ENCODE measurements at regions not wholly inside any gene's neighbourhood (a gene's known extent, or its start where the extent isn't known, plus 50 kb on each side); places are given as distances from the start of the nearest gene placed in this dataset.

DNA sequence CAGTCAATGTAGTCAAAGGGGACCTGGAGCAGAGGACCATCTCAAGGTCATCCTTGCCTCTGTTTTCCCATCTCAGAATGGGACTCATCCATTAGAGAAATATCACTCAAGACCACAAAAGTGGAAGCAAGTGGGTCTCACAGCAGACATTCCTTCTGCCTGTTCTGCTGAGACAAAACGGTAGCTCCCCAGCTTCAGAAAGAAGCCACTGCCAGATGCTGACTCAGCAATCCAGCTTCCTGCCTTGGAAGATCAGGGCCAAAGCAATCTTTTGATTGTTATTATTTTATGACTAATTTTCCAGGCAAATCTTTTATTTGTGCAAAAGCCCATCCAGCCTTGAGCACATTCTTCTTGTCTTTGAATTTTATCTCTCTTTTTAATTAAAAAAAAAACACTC lies 86.8 kb downstream of the CCT6B start:
- Mint-ChIP-seq H3K36me3 (peaks cover 2% of the 10 kb centered on the region), H3K9me3 (peaks cover 3 to 10% (median 6%) of the 10 kb centered on the region in 3 donors), H3K27me3 (peaks cover 13% of the 10 kb centered on the region), H3K4me1 (no peaks in the 10 kb centered on the region), H3K4me3 (no peak overlapping the region), H3K27ac (no peak overlapping the region)

DNA sequence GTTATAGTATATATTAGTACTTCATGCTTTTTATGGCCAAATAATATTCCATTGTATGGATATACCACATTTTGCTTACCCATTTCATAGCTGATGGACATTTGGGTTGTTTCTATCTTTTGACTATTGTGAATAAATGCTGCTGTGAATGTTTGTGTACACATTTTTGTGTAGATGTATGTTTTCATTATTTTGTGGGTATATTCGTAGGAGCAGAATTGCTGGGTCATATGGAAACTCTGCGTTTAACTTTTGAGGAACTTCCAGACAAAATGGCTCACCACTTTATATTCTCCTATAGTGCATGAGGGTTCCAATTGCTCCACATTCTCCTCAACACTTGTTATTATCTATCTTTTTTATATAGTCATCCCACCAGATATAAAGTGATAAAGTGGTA lies 88.6 kb downstream of the CCT6B start:
- Mint-ChIP-seq H3K27me3 (peaks cover 7% of the 10 kb centered on the region), H3K27ac (no peak overlapping the region), H3K4me1 (no peaks in the 10 kb centered on the region), H3K36me3 (no peaks in the 10 kb centered on the region), H3K9me3 (peaks cover 5 to 25% (median 13%) of the 10 kb centered on the region in 3 donors), H3K4me3 (no peak overlapping the region)

GRCh38 chr17:34869641-34870040 lies 91.6 kb downstream of the CCT6B start:
- no peaks in the 10 kb centered on the region for H3K36me3 Mint-ChIP-seq
- no peak overlapping the region for H3K27ac Mint-ChIP-seq
- no peak overlapping the region for H3K4me3 Mint-ChIP-seq
- peaks cover 3% of the 10 kb centered on the region for H3K27me3 Mint-ChIP-seq
- peaks cover 5 to 25% (median 10%) of the 10 kb centered on the region in 3 donors for H3K9me3 Mint-ChIP-seq
- H3K4me1 Mint-ChIP-seq, result no peaks in the 10 kb centered on the region

DNA sequence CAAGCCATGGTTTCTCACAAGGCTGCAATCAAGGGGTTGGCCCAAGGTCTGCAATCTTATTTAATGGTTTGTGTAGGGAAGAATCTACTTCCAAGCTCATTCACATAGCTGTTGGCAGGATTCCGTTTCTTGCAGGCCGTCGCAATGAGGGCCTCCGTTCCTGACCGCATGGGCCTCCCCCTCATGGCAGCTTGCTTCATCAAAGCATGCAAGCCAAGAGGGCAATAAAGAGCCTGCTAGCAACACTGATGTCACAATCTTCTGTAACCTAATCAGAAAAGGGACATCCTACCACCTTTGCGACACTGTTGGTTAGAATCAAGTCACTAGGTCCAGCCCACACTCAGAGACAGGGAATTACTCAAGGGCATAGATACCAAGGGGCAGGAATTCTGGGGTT lies 95.5 kb downstream of the CCT6B start:
- H3K9me3 Mint-ChIP-seq, result peaks cover 3 to 16% (median 8%) of the 10 kb centered on the region in 3 donors
- no peaks in the 10 kb centered on the region for H3K36me3 Mint-ChIP-seq
- no peak overlapping the region for H3K27ac Mint-ChIP-seq
- peaks cover 2% of the 10 kb centered on the region for H3K27me3 Mint-ChIP-seq
- H3K4me1 Mint-ChIP-seq, result no peaks in the 10 kb centered on the region
- H3K4me3 Mint-ChIP-seq, result no peak overlapping the region

DNA sequence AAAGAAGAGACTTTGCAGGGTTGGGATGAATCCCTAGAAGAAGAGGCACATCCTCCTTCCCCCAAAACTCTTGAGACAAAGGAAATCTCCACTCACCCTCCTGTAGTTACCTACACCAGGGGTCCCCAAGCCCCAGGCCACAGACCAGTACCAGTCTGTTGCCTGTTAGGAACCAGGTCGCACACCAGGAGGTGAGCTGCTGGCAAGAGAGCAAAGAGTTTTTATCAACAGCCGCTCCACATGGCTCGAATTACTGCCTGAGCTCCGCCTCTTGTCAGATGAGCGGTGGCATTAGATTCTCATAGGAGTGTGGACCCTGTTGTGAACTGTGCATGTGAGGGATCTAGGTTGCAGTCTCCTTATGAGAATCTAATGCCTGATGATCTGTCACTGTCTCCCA lies 98.9 kb downstream of the CCT6B start:
- no peak overlapping the region for H3K27ac Mint-ChIP-seq
- H3K36me3 Mint-ChIP-seq, result no peaks in the 10 kb centered on the region

GRCh38 chr17:34861864-34862263 lies 99.4 kb downstream of the CCT6B start:
- H3K4me1 Mint-ChIP-seq, result no peaks in the 10 kb centered on the region
- no peak overlapping the region for H3K27ac Mint-ChIP-seq
- no peaks in the 10 kb centered on the region for H3K36me3 Mint-ChIP-seq
- peaks cover 11% of the 10 kb centered on the region for H3K27me3 Mint-ChIP-seq
- no peaks in the 10 kb centered on the region for H3K9me3 Mint-ChIP-seq
- H3K4me3 Mint-ChIP-seq, result no peak overlapping the region

More for the DNA sequence above, 98.9 kb downstream of the CCT6B start:
- peaks cover 11% of the 10 kb centered on the region for H3K27me3 Mint-ChIP-seq
- H3K4me3 Mint-ChIP-seq, result no peak overlapping the region
- no peaks in the 10 kb centered on the region for H3K4me1 Mint-ChIP-seq
- H3K9me3 Mint-ChIP-seq, result no peaks in the 10 kb centered on the region

DNA sequence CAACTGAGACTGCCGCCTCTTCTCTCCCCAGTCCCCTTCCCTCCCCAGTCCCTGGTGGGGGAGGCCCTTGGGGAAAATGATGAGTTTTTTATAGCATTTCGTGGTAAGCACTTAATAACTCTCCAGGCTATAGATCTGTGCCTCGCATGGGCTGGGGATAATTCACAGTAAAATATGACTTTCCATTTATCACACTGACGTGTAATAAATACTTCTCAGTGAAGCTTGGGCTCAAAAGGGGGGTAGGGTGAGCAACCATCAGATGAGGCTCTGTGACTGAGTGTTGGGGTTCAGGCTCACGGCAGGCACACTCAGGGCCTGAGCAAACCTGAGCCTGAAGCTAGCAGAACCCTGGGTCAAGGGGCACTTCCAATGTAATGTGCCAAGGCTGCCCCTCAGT lies 101.6 kb downstream of the CCT6B start:
- Mint-ChIP-seq H3K9me3 (no peaks in the 10 kb centered on the region), H3K27me3 (peaks cover 16% of the 10 kb centered on the region), H3K36me3 (peaks cover 1% of the 10 kb centered on the region), H3K4me1 (no peaks in the 10 kb centered on the region), H3K4me3 (no peak overlapping the region), H3K27ac (no peak overlapping the region)

- Mint-ChIP-seq H3K4me3 (no peak overlapping the region), H3K36me3 (peaks cover 1% of the 10 kb centered on the region), H3K27ac (no peak overlapping the region), H3K27me3 (peaks cover 21% of the 10 kb centered on the region), H3K4me1 (no peaks in the 10 kb centered on the region), H3K9me3 (no peaks in the 10 kb centered on the region)
Measured at GRCh38 chr17:34858591-34859565, 102.4 kb downstream of the CCT6B start.

DNA sequence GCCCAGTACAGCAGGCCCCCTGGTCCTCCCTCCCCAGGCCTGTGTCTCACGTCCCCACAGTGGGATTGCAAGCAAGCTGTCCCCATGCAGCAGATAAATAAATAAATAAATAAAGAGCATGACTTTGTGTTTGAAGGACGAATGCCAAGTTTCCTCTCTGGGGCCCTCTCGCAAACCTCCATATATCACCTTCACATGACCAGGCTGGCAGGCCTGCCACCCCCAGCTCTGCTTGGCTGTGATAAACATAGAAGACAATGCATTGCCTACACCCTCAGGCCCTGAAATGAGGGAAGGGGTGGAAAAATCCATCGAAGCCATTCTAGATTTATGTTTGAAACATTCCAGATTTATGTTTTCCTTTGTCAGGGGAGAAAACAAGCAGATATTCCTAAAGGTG lies 107.3 kb downstream of the CCT6B start:
- peaks cover 15% of the 10 kb centered on the region for H3K27me3 Mint-ChIP-seq
- no peaks in the 10 kb centered on the region for H3K9me3 Mint-ChIP-seq
- no peak overlapping the region for H3K4me3 Mint-ChIP-seq
- no peak overlapping the region for H3K27ac Mint-ChIP-seq
- no peaks in the 10 kb centered on the region for H3K4me1 Mint-ChIP-seq
- peaks cover 1% of the 10 kb centered on the region for H3K36me3 Mint-ChIP-seq

GRCh38 chr17:34852614-34853013 lies 108.6 kb downstream of the CCT6B start:
- Mint-ChIP-seq H3K9me3 (no peaks in the 10 kb centered on the region), H3K27ac (no peak overlapping the region), H3K4me1 (no peaks in the 10 kb centered on the region), H3K27me3 (peaks cover 15% of the 10 kb centered on the region), H3K4me3 (no peak overlapping the region), H3K36me3 (peaks cover 1% of the 10 kb centered on the region)

DNA sequence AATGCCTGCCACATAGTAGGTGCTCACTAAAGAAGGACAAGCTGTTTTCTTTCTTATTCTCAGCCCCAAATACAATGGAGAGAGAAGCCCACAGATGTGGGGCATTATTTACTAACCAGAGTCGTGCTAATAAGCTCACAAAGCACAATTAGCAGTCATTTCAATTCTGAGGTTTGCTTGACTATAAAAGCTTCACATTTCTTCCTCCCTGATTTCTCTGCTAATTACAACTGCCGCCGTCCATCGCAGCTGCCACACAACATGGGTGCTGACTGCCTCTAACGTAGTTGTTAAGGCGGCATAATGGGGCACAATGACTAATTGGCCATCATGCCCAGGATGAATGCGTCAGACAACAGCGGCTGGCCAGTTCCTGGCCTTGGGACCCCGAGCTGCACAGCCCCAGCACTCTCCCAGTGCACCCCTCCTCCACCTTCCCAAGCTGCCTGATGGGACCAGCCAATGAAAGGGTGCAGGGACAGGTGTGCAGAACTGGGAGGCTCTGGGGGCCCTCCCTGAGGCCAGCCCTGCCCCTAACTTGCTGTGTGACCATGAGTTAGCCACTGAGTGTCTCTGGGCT lies 109.2 kb downstream of the CCT6B start:
- H3K27ac Mint-ChIP-seq, result no peak overlapping the region
- no peak overlapping the region for H3K4me3 Mint-ChIP-seq
- no peaks in the 10 kb centered on the region for H3K9me3 Mint-ChIP-seq
- H3K4me1 Mint-ChIP-seq, result no peaks in the 10 kb centered on the region
- H3K36me3 Mint-ChIP-seq, result peaks cover 1% of the 10 kb centered on the region
- peaks cover 15% of the 10 kb centered on the region for H3K27me3 Mint-ChIP-seq

- H3K27me3 Mint-ChIP-seq, result peaks cover 15% of the 10 kb centered on the region
- H3K4me3 Mint-ChIP-seq, result no peak overlapping the region
- H3K36me3 Mint-ChIP-seq, result peaks cover 1% of the 10 kb centered on the region
- H3K27ac Mint-ChIP-seq, result no peak overlapping the region
- H3K4me1 Mint-ChIP-seq, result no peaks in the 10 kb centered on the region
- H3K9me3 Mint-ChIP-seq, result no peaks in the 10 kb centered on the region
Measured at GRCh38 chr17:34850964-34851363, 110.3 kb downstream of the CCT6B start.

- Mint-ChIP-seq H3K9me3 (no peaks in the 10 kb centered on the region), H3K36me3 (no peaks in the 10 kb centered on the region), H3K4me3 (no peak overlapping the region), H3K27ac (no peak overlapping the region), H3K4me1 (no peaks in the 10 kb centered on the region), H3K27me3 (peaks cover 12% of the 10 kb centered on the region)
Measured at GRCh38 chr17:34850023-34850422, 111.2 kb downstream of the CCT6B start.

- Mint-ChIP-seq H3K36me3 (no peaks in the 10 kb centered on the region), H3K27ac (no peak overlapping the region), H3K9me3 (no peaks in the 10 kb centered on the region), H3K4me3 (no peak overlapping the region), H3K27me3 (peaks cover 4% of the 10 kb centered on the region), H3K4me1 (no peaks in the 10 kb centered on the region)
Measured at GRCh38 chr17:34847938-34848337, 113.3 kb downstream of the CCT6B start.

- no peaks in the 10 kb centered on the region for H3K36me3 Mint-ChIP-seq
- H3K27ac Mint-ChIP-seq, result no peak overlapping the region
- H3K4me3 Mint-ChIP-seq, result no peak overlapping the region
- no peaks in the 10 kb centered on the region for H3K4me1 Mint-ChIP-seq
- H3K9me3 Mint-ChIP-seq, result no peaks in the 10 kb centered on the region
- peaks cover 5% of the 10 kb centered on the region for H3K27me3 Mint-ChIP-seq
Measured at GRCh38 chr17:34845296-34845695, 116.0 kb downstream of the CCT6B start.

DNA sequence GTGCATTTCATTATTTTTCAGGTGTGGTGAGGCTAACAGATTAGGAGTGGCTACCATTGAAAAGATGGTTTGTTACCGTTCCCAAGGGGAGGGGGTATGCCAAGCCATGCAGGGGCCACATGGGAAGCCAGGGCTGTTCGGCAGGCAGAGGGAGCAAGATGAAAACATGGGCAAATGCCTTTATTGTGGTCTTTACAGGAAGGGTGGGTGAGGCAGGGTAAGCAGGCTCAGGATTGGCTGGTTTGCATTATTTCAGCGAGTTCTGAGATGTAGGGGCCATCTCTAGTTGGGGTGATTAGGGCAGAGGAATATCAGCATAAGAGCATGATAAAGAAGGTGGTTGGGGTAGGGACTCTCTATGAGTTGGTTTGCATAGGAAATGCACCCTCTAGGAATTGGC lies 117.6 kb downstream of the CCT6B start:
- Mint-ChIP-seq H3K27ac (no peak overlapping the region), H3K4me1 (peaks cover 0 to 1% (median 0%) of the 10 kb centered on the region in 3 donors), H3K9me3 (no peaks in the 10 kb centered on the region), H3K27me3 (peaks cover 5% of the 10 kb centered on the region), H3K36me3 (no peaks in the 10 kb centered on the region), H3K4me3 (no peak overlapping the region)

Measured in IgD-negative memory B cell (primary cell).